ENCODE measurements at regions not wholly inside any gene's neighbourhood (a gene's known extent, or its start where the extent isn't known, plus 50 kb on each side); places are given as distances from the start of the nearest gene placed in this dataset.

DNA sequence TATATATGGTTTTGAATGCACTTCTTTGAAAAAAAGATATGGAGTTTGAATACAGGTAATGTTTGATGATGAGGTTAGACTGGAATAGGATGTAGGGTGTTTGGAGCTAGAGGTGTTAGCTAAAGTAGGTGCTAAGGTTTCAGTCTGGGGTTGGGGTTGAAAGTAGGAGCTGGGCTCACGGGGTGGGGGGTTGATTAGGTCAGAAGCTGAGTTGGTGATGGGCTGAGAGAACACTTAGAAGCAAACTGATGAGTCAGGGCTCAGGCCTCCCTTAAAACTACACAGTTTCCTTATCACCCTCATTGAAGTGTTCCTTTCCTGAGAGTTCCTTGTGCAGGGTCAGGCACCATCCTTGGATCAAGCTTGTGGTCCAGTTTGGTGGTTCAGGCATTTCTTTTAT lies 308.8 kb upstream of the ADAMTS16 start:
- TF ChIP-seq, protein P1, sequence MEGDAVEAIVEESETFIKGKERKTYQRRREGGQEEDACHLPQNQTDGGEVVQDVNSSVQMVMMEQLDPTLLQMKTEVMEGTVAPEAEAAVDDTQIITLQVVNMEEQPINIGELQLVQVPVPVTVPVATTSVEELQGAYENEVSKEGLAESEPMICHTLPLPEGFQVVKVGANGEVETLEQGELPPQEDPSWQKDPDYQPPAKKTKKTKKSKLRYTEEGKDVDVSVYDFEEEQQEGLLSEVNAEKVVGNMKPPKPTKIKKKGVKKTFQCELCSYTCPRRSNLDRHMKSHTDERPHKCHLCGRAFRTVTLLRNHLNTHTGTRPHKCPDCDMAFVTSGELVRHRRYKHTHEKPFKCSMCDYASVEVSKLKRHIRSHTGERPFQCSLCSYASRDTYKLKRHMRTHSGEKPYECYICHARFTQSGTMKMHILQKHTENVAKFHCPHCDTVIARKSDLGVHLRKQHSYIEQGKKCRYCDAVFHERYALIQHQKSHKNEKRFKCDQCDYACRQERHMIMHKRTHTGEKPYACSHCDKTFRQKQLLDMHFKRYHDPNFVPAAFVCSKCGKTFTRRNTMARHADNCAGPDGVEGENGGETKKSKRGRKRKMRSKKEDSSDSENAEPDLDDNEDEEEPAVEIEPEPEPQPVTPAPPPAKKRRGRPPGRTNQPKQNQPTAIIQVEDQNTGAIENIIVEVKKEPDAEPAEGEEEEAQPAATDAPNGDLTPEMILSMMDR (IDR thresholded peaks at IDR 0.05; ENCODE audit: insufficient read depth, low read depth, low read length): no peak
- TF ChIP-seq EZH2 (IDR thresholded peaks at IDR 0.05; ENCODE audit: insufficient read depth, low read length): no peak
